Peyer's patch (tissue), 4 donors: ENCODE measurements at regions not wholly inside any gene's neighbourhood (a gene's known extent, or its start where the extent isn't known, plus 50 kb on each side); places are given as distances from the start of the nearest gene placed in this dataset.

ENCODE experiments used
- POLR2A ChIP-seq, 2 donors: fragments of 450-650 bp; IDR thresholded peaks; one replicate each; pipeline ENCODE4 v1.5.1; 2017; ENCODE audit warnings: antibody characterized with exemption in 2 of 2, mild to moderate bottlenecking in 2 of 2, moderate library complexity in 2 of 2
- TF ChIP-seq, protein P1 (sequence below), 6 experiments: fragments of 450-650 bp in 4 of 6; fragments of 200-600 bp in 2 of 6; sonication (generic) in 1 of 6; IDR thresholded peaks; one replicate each; pipeline ENCODE4 v1.5.1; 2017 to 2019; ENCODE audit warnings: antibody characterized with exemption in 6 of 6, mild to moderate bottlenecking in 3 of 6, moderate library complexity in 1 of 6

DNA sequence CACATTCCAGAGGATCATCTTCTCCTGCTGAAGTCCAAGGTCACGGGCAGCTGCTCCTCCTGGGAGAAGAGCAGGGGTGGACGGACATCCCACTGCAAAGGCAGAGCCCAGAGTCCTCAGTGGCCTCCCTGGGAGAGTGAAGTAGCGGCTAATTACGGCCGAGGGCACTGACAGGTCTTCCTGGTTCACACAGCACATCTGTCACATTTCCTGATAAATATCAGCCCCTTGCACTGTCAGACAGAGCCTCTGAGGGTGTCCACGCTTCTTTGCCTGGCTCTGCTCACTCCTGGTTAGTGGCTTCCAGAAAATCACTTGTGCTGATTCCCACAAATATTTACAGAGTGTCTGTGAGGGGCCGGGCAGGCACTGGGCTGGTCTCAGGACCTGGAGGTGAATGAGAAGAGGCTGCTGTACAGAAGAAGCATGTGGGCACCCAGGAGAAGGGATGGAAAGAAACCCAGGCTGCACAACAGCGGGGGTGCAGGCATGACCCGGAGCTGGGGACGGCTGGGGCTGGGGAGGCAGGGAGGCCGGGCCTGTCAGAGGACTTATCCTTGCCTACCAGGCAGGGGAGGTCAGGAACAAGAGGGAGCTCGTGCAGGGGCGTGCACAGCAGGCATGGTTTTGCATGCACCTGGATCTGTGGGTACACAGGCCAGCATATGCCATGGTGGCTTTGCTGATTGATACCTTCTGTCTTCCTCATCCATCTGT, 258.2 kb upstream of the TNRC6C start:
- no peak for TF ChIP-seq POLR2A (IDR thresholded peaks at IDR 0.05)
- TF ChIP-seq, protein P1, sequence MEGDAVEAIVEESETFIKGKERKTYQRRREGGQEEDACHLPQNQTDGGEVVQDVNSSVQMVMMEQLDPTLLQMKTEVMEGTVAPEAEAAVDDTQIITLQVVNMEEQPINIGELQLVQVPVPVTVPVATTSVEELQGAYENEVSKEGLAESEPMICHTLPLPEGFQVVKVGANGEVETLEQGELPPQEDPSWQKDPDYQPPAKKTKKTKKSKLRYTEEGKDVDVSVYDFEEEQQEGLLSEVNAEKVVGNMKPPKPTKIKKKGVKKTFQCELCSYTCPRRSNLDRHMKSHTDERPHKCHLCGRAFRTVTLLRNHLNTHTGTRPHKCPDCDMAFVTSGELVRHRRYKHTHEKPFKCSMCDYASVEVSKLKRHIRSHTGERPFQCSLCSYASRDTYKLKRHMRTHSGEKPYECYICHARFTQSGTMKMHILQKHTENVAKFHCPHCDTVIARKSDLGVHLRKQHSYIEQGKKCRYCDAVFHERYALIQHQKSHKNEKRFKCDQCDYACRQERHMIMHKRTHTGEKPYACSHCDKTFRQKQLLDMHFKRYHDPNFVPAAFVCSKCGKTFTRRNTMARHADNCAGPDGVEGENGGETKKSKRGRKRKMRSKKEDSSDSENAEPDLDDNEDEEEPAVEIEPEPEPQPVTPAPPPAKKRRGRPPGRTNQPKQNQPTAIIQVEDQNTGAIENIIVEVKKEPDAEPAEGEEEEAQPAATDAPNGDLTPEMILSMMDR (IDR thresholded peaks at IDR 0.05): no peak
